Femur (tissue), 1 donor: ENCODE measurements at regions not wholly inside any gene's neighbourhood (a gene's known extent, or its start where the extent isn't known, plus 50 kb on each side); places are given as distances from the start of the nearest gene placed in this dataset.
"Not testable (repeated sequence)": the region's sequence is repeated elsewhere in the genome, so short reads cannot be mapped to it uniquely, and the experiment has no call there.

Experiments
- DNase-seq: peaks from one replicate; pipeline ENCODE4 v3.0.0-alpha.2; 2017

DNA sequence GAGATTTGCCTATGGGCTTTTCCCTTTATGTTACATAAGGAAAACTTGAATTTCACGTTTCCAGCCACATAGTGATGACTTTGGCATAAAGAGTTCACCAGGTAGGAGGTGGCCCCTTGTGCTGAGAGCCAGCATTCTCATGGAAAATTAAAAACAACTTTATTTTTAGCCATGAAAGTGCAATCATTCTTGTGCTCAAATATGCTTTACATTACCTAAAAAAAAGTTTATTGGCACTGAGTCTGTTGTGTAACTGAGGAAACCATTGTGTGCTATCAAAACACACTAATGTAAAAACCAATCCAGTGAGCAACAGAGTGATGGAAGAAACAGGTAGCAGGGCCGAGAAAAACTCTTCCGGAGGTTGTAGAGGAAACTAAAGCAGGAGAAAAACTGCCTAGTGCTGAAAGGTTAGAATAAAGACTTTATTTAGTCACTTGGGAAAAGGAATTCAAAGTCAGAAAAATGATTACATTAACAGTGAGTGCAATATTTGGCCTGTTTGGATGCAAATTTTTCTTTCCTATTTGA, 332.9 kb upstream of the TMC3 start:
- DNase-seq, result peak; percentile 38

- not testable (repeated sequence) for DNase-seq
Measured at GRCh38 chr15:81705727-81706126, 331.7 kb upstream of the TMC3 start.

- no peak for DNase-seq
Measured at GRCh38 chr15:81686021-81686420, 312.0 kb upstream of the TMC3 start.

GRCh38 chr15:81685237-81685636, 311.2 kb upstream of the TMC3 start:
- DNase-seq, result no peak

GRCh38 chr15:81680829-81681228, 306.8 kb upstream of the TMC3 start:
- no peak for DNase-seq

GRCh38 chr15:81666839-81667238, 292.8 kb upstream of the TMC3 start:
- DNase-seq, result no peak

- no peak for DNase-seq
Measured at GRCh38 chr15:81660976-81661375, 287.0 kb upstream of the TMC3 start.

- no peak for DNase-seq
Measured at GRCh38 chr15:81653259-81653658, 279.2 kb upstream of the TMC3 start.

DNA sequence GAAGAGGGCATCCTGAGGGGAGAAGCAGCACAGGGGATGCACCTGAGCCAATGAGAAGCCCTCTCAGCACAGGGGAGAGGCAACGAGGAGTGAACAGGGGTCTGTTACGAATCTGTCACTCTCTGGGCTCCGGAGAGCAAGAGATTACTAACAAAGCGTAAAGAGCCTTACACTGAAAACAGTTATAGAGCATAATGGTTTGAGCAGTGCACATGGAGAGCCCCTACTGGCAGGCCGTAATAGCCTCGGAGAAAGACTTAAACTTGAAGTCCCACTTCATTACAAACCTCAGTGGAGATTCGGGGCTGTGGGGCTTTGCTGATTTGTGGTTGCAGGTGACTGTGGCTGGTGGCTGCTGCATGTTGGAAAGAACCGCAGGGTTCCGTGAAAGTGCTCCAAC, 271.5 kb upstream of the TMC3 start:
- DNase-seq, result no peak

GRCh38 chr15:81643771-81644170, 269.8 kb upstream of the TMC3 start:
- no peak for DNase-seq

DNA sequence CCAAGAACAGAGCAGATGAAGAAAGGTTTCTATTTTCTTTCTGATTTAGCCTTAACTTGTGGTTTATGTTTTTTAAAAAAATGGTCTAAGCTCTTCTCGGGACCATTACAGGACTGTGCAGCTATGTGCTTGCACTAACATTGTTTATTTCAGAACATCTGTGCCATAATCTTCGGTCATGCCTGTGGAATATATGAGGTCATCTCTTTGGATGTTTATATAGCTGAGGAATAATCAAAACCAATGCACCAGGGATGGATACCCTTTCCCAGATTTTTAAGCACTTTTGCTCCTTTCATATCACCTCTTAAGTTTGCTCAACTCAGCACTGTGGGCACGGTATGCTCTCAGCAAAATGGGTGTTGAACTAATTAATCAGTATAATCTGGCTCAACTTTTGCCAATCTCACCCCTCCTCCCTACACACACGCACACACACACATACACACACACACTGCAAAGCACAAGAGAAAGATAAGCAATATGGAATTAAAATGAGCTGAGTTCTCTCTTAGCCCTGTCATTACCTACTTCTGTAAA, 268.5 kb upstream of the TMC3 start:
- DNase-seq, result peak; percentile 42

- DNase-seq, result not testable (repeated sequence)
Measured at GRCh38 chr15:81636064-81636463, 262.1 kb upstream of the TMC3 start.

DNA sequence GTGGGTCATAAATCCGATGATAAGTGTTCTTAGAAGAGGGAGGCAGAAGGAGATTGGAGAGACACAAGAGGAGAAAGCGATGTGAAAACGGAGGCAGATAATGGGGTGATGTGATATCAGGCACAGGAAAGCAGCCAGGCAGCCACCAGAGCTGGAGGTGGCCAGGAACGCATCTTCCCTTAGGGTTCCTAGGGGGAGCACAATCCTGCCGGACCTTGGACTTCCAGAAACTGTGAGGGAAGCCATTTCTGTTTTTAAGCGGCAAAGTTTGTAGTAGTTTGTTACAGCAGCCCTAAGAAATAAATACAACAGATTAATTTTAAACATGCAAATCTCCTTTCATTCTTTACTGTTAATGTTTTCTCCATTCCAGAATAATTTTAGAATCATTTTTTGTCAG, 259.9 kb upstream of the TMC3 start:
- no peak for DNase-seq

GRCh38 chr15:81625896-81626295, 251.9 kb upstream of the TMC3 start:
- DNase-seq, result no peak

DNA sequence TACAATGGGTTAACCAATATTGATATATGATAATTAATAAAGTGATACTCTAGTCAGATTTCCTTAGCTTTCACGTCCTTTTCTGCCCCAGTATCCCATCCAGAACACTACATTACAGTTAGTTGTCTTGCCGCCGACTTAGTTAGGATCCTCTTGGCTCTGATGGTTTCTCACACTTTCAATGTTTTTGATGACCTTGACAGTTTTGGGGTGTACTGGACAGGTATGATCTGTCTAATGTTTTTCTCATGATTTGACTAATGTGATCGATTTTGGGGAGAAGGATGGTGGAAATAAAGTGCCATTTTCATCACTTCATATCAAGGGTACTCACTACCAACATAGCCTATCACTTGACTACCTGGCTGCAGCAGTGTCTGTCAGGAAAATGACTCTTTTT, 245.0 kb upstream of the TMC3 start:
- DNase-seq, result no peak

DNA sequence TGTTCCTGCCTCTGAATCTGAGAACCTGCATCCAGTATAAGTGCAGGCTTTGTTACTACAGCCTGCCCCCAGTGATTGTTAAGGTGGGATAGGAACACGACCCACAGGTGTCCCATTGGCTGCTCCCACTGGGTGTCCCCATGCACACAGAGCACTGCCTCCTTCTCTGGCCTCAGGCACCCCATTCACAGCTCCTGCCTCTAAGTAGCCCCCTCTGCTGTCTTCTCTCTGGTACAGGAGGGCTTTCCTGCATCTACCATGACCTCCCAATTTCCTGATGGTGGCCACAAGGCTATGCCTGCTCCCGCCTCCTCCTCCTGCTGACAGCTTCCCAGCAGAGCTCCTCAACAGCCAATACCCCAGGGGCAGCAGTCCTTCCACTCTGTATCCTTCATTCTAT, 238.6 kb upstream of the TMC3 start:
- no peak for DNase-seq

DNA sequence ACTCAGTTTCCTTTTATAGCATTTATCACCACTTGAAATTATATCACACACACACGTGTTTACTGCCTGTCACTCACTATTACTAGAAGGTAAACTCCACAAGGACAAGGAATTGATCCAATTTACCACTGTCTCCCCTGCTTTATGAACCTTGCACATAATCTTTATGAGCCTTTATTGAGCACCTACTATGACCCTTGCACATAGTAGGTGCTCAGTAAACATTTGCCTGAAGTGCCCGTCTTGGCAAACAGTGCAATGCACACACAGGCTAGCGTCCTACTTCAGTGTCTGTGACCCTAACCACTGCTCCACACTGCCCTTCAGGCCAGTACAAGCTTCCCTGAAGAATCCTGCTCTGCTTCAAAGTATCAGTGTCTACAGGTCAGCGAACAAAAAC, 237.7 kb upstream of the TMC3 start:
- no peak for DNase-seq

DNA sequence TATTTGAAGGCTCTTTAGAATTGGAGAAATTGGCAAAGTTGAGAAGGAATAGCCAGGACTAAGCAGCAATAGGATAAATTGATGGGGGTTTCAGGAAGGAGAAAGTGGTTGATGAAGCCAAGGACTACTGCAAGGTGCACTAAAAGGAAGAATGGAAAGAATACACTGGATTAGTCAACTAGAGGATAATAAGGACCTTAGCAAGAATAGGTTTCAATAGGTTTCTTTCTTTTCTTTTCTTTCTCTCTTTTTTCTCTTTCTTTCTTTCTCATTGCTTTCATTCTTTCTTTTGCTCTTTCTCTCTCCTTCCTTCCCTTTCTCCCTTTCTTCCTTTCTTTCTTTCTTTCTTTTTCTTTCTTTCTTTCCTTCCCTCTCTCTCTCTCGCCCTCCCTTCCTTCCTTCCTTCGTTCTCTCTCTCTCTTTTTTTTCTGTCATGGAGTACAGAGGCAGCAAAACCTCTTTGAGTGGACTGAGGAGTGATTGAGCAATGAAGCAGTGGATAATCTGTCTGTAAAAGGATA, 234.4 kb upstream of the TMC3 start:
- no peak for DNase-seq

DNA sequence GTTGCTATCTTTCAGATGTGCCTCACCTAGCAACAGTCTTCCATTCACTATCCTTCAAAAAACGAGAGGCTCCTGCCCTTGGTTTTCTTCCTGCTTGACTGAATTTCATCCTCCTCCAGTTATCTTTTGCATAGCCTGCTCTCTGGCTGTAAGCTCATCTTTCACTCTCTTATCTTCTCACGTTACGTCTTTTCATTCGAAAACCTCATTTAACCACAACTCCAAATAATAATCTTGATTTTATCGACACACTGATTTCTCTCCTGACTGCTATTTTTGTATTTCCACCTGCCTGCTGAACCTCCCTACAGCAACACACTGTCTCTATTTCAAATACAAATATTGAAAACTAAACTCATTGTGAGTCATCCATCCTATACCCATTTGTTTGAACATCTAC, 230.7 kb upstream of the TMC3 start:
- DNase-seq, result no peak

- DNase-seq, result no peak
Measured at GRCh38 chr15:81596159-81596865, 222.3 kb upstream of the TMC3 start.

DNA sequence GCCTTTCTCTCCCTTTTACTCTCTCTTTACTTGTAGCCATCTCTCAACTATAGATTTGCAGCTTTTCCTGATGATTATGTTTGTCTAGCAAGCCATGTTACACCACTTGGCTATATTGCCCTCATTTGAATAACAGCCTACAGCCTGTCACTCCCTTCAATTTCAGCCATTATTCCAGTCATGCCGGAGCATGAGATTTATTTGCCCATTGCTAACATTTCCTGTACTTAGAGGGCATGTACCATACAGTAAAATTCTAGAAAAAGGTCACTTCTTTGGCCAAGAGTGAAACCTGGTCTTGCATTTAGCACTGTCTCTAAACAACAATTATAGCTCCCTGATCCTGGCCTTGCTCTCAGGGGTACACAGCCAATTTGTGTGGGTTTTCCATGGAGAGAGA, 221.7 kb upstream of the TMC3 start:
- DNase-seq, result no peak

GRCh38 chr15:81589671-81590070, 215.7 kb upstream of the TMC3 start:
- no peak for DNase-seq

DNA sequence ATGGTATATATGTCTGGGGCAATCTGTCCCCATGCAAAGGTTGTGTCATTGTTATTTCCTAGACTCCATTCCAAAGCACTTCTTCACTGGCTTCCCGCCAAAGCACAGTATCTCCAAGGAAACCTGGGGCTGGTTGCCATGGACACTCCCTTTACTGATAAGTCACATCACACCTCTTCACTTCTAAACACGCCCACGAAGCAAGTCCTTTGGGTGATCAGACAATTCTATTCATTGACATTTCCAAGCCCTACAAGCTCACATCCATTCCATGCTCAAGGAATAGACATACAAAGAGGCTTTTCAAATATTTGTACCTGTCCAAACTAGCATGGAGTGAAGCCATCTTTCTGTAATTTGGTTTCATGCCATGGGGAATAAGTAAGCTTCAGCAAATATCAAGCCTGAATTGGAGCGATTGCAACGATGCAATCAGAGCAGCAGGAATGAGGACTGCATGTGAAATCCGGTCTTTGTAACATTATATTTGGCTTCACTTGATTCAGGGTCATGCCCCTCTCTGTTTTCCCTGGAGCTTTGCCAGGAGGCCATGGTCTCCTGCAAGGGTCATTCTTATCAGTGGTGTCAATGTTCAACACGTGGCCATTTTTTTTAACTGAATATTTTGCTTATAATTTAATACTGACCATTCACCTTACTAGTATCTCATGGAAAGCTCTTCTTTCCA, 201.6 kb upstream of the TMC3 start:
- DNase-seq, result peak; percentile 27
